Endothelial cell of hepatic sinusoid (primary cell): ENCODE measurements at regions not wholly inside any gene's neighbourhood (a gene's known extent, or its start where the extent isn't known, plus 50 kb on each side); places are given as distances from the start of the nearest gene placed in this dataset.
"Not testable (repeated sequence)": the region's sequence is repeated elsewhere in the genome, so short reads cannot be mapped to it uniquely, and the experiment has no call there.

Experiments used
- in situ Hi-C: cut with HindIII; loops from 2 replicates; pipeline ENCODE4 v1.10.0; 2017; ENCODE audit warnings: low sequenced_read_pairs

DNA sequence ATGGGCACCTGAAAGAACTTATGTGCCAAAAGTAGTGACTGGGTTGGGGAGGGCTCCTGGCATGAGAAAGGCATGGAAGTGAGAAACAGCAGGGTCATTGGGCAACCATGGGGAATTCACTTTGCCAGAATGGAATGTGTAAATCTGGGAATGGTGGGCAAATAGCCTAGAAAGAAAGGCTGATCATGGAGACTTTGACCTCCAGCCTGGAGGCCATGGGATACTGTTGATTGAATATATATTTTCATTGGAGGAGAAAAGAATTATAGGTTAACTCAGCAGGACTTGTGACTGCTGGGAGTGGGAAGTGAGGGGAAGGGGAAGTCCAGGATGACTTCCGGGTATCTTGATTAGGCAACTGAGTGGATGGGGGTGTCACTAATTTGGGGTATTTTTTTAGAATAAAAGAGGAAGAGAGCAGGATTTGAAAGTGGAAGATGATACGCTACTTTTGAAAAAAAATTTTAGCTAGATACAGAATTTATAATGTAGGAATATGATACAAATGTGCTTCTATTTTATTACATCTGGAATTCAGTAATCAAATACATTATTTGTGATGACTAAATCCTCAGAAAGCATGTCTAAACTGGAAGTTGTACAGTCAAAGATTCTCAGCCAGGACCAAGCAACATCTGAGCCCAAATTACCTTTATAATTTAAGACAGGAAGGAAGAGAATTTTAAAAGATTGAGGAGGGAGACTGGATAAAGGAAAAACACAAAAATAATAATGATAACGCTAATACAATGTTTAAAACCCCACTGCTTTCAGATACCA, 116.2 kb downstream of the GATA6 start:
- in situ Hi-C loops = no loop called here

DNA sequence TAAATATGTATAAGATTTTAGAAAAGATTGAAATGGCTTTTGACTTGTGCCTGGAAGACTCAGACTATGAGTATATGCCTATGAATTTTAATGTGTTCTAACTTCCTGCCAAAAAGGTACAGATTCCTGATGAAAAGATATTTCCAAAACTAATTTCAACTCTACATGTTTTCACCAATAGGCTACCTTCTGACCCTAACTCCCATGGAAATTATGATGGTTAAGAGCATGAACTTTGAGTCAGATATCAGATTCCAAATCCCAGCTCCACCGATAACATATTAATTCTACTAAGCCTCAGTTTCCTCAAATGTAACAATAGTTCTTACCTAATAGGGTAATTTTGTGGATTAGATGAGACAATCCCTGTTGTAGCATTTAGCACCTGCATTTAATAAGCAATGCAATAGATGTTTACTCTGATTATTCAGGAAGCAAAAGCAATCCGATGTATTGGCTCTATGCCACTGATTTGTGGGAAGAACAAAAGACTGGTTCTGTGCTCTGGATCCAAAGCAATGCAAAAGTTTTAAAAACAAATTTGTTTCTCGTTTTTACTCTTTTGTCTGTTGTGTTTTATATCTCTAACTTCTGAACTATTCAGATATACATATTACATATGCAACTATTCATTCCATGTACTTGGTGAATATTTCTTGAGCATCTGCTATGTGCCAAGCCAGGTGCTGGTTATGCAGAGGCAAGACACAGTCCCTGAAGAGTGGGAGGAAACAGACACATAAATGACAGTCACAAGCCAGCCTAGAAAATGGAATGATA, 115.4 kb downstream of the GATA6 start:
- in situ Hi-C loops = no loop called here

DNA sequence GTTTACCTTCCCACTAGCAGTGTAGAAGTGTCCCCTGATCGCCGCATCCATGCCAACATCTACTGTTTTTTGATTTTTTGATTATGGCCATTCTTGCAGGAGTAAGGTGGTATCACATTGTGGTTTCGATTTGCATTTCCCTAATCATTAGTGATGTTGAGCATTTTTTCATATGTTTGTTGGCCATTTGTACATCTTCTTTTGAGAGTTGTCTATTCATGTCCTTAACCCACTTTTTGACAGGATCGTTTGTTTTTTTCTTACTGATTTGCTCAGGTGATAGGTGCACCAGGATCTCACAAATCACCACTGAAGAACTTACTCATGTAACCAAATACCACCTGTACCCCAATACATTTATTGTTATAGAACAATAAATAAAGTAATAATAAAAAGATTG, 114.5 kb downstream of the GATA6 start:
- in situ Hi-C loops = not testable (repeated sequence)

DNA sequence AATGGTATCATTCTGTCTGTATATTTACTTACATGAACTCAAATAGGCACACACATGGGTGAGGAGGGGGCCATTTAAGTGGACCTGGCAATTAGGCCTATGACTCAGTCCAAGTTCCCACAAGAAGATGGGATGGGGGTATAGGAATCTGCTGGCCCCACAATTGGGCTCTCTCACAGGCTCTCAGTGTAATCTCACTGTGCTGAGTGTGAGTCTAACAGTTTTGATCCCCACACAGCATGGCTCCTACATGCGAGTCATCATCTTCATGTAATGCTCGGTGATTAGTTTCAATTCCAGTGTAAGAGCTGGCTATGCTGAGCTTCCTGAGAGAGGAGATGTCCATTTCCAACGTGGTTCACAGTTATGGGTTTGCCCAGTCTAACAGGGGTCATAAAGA, 114.0 kb downstream of the GATA6 start:
- in situ Hi-C loops = no loop called here

DNA sequence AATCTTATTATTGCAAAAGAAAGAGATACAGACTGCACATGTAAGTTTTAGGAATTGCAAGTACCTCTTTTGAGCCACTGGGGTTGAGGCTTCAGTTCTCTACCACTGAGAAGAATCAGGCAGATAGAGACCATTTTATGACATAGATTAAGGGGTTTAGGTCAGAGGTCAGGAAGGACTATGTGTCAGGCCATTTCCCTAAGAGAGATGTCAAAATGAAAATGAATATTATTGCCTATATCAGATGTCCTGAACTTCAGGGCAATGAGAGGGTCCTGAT, 113.7 kb downstream of the GATA6 start:
- in situ Hi-C loops = no loop called here

DNA sequence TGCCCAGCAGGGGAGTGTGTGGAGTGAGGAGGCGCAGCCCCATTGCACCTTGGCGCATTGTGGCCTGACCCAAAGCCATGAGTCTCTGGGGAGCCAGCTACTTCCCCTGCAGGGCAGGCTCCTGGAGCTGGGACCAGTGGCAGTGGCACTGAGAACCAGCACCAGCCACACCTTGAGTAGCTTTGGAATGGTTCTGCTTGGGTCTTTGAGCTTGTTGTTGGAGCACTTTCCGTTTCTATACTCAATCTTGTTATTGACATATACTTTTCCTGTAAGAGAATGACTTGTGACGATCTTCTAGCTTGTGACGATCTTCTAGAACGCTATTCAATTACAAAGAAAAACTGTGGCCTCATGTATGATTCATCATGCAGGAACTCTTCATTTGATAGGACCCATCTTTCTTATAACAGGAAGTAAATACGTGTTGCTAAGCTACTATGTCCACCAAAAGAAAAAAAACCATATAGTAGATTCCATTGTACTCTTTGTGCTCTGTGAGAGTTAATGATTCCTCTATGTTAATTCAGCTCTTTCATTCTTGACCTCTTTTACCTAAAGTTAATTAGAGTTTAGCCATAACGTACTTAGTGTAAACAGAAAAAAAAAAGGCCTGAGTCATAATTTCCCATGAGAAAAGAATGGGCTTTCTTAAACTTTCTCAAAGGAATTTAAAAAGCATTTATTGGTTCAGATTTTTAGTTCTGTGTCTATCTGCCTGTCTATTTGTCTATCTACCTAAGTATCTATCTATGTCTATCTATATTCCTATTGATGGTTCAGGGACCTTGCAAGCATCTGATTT, 113.1 kb downstream of the GATA6 start:
- in situ Hi-C loops = no loop called here

DNA sequence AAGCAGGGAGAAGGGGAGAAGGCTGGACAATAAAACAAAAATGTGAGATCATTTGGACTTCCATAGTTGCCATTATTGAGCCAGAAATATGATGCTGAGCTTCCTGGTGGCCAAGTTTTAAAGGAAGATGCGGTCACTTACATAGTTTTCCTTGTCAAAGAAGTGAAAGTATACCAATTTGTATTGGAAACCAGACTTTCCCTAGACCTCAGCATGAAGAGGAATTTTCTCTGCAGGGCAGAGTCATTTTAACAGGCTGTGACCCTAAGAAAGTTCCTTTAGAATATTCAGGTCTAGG, 111.0 kb downstream of the GATA6 start:
- in situ Hi-C loops = no loop called here

DNA sequence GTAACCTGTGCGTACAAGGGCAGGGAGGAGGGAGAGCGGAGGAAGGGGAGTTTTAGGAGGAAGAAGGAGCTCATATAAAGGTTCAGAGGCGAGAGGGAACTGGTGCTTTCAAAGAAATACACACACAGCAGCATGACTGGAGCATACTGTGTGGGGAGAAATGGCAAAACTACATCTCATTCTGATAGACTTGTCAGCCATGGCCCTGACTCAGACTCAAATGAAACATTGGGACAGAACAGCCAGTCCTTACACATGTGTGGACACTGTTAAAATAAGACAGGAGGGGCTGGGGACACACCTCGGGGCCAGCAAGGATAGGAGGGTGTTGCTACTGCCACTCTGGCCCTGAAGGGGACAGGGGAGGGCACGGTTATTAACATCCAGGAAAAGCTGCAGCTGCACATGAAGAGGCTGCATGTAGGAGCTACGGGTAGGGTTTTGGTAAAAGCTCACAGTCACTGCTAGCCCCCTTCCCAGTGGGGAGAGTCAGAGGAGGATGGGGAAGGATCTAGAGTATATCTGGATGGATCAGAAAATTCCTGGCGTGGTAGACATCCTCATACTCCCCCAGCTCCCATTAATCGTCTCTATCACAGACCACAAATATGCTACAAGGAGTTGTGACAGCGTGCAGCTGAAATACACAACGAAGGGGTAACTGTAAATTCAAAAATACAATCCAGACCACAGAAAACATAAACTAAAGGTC, 110.5 kb downstream of the GATA6 start:
- in situ Hi-C loops = no loop called here

DNA sequence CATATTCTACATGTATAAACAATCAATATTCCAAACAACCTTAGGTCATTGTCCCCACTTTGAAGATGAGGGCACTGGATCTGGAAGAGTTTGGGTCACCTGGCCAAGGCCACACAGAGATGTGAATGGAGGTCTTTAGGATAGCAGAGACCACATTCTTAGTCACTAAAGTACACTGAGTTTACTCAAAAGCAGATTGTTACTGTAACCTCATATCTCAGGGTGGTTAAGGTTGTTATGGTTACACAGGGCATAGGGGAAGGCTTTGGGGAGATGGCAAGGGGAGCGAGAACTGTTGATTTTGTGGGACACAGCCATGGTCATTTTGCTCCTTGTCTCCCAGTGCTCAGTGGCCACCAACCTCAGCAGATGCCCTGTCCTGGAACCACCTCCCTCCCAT, 109.4 kb downstream of the GATA6 start:
- in situ Hi-C loops = no loop called here

DNA sequence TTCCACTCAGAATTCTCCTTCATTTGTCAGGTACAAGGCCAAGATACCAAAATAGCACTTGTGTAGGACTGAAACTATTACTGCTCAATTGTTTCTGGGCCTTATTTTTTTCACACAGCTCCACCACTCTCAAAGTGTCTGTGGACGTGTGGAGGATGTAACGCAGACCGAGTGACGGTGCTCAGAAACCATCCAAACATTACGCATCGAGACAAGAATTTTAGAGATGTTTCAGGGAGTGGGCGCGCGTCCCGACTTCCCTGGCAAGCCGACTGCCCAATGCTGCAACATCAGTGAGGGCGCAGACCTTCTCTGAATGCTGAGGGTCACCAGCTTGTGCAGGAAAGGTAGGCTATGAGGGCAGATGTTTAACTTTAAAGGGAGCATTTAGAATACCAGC, 108.4 kb downstream of the GATA6 start:
- in situ Hi-C loops = no loop called here

DNA sequence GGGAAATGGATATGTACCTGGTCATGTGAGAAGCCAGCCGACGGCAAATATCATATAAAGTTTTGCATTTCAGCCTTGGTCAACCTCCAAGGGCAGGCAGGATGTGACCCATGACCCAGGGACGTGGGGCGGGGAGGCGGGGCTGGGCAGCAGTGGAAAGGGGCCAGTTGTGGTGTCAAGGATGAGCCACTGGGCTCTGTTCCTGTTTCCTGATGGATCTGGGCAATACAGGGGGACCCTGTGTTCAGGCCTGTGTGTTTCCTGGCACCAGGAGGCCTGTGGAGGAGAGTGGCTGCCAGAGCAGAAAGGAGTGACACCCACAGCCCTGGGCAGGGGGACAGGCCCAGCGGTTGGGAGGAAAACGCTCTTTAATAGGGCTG, 106.9 kb downstream of the GATA6 start:
- in situ Hi-C loops = no loop called here

DNA sequence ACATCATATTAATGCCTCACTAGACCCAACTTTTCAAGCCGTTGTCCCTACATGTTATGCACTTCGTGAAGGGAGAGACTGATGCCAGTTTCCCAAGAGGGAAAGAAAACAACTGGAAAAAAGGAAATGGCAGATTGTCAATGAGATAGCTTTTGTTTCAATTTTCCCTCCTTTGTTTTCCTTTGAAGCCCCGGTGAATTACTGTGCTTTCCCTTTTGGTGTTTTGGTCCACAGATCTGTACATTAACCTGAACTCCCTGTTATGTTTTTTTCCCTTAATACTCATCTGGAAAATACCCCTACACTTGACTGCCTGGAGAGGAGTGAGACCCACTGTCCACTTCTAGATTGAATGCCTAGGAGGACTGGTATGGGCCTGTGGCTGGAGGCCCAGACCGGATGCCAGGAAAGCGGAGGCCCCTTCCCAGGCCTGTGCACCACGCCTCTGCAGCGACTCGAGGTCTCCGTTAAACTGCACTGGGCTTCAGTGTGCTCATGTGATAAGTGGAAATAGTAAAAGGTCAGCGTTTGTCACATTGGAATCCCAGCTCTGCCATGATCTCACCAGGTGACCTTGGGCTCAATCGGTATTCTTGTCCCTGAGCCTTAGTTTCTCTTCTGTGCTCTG, 106.4 kb downstream of the GATA6 start:
- in situ Hi-C loops = no loop called here

DNA sequence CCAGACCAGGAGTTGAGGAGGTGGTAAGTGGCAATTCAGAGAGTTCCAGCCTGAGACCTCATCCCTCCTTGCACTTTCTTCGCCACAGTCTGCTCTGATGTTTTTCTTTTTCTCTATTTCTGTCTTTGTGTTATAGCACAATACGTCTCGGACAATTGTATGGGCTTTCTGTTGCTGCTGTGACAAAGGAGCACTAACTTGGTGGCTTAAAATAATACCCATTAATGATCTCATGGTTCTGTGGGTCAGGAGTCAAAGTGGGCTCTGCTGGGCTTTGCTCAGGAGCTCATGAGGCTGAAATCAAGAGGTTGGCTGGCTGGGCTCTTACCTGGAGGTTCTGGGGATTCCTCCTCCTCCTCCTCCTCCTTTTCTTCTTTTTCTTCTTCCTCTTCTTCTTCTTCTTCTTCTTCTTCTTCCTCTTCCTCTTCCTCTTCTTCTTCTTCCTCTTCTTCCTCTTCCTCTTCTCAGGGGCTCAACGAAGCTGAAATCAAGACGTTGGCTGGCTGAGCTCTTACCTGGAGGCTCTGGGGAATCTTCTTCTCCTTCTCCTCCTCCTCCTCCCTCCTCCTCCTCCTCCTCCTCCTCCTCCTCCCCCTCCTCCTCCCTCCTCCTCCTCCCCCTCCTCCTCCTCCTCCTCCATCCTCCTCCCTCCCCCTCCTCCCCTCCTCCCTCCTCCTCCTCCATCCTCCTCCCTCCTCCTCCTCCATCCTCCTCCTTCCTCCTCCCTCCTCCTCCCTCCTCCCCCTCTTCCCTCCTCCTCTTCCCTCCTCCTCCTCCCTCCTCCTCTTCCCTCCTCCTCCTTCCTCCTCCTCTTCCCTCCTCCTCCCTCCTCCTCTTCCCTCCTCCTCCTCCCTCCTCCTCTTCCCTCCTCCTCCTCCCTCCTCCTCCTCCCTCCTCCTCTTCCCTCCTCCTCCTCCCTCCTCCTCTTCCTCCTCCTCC, 104.0 kb downstream of the GATA6 start:
- in situ Hi-C loops = no loop called here

DNA sequence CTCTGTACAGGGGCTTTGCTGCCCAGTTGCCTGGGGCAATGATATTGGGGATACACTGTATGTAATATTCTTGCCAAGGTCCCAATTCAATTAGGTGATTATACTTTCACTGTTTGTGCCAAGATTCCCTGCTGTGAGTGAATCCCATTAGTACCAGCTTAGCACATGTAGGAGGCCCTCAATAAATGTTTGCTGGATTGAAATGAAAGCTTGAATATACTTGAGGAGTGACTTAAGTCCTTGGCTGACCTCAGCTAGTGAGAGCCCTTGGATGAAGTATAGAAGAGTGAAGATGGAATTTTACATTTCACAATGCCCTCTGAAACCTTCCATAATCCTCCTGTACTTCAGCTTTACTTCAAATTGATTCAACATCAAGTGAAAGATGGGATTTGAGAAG, 102.9 kb downstream of the GATA6 start:
- in situ Hi-C loops = no loop called here

DNA sequence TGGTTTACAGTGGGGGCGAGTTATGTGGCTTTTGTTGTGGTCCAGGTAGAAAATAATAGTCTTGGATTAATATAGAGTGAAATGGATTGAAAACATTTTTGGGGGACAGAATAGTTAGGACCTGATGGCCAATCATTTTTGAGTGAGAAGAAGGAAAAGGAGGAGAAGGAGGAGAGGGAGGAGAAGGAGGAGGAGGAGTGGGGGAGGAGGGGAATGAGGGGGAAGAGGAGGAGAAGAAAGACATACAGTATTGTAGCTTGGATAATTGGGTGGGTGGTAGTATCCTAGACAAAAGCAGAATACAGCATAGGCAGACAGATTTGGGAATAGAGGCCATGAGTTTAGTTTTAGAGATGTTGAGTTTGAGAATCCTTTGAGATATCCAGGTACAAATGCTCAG, 101.6 kb downstream of the GATA6 start:
- in situ Hi-C loops = no loop called here

DNA sequence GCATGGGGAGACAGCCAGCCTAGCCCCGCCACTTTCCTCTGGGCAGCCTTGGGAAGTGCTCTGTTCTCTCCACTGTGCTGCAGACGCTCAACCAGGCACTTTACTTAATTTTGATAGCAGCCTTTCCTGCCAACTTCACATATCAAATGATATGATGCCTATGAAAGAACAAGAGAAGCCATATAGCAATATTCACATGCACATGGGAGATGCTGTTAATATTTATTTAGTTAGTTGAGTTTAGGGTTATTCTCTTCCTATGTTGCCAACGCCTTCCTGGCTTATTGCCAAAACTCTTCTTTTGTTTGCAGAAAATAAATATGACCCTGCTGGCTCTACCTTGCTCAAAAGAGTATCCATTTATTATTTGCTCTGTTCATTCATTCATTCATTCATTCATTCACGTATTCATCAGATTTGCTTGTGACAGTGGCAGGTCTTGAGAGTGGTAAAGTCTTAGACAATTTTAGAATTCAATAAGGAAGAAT, 99.3 kb downstream of the GATA6 start:
- in situ Hi-C loops = loop anchor here (10.0 kb wide), 1 partner anchor 74 kb away; no protein-coding TSS in a partner anchor

DNA sequence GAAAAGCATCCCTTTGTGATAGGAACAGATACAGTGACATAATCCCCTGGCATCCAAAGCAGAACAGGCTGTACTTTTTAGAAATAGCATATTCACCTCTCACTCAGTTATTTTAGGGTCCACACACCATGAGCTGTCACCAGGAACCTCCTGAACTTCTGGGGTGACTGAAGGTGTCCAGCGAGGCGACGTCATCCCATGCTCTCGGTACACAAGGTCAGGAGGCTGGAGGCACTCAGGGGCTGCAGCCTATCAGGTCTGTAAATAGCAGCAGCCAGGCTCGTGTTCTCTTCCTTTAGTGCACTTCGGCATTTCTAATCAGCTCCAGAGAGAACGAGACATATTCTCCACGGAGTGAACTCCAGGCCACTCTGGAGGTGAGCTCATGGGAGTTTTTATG, 98.3 kb downstream of the GATA6 start:
- in situ Hi-C loops = loop anchor here (10.0 kb wide), 1 partner anchor 73 kb away; no protein-coding TSS in a partner anchor

DNA sequence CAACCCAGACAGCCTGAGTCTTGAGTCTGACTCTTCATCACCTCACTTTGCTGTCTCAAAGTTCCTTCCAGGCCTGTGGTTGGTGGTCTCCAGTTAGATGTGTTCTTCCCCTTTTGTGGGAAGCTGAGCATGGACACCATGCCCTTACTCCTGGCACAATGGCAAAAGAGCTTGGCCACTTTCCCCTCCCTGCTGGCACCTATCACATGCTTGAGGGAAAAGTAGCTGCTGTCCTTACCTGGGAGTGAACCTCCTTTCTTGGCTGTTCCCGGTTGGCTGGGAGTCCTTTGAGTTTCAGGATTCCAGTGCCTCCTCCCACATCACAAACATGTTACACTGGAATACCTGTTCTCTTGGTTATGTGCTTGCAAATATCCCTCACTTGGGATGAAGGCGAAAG, 97.8 kb downstream of the GATA6 start:
- in situ Hi-C loops = loop anchor here (10.0 kb wide), 1 partner anchor 72 kb away; no protein-coding TSS in a partner anchor

DNA sequence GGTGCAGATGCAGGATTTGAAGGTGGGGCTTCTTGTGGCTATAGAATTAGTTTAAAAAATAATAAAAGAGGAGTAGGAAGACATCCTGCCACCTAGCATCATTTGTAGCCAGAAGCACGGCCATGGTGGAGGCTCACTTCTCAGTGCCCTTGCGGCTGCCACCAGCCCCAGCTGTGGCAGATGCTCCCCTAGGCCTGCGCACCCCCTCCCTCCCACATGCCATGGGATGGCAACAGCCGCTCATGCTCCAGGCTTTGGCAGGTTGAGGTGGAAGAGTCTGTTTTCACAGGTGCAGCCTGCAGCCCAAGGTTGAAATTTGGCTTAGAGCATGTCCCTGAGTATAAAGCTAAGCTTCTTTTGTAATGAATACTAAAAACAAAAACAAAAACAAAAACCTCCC, 96.4 kb downstream of the GATA6 start:
- in situ Hi-C loops = loop anchor here (10.0 kb wide), 1 partner anchor 71 kb away; no protein-coding TSS in a partner anchor
